SK-N-SH treated with all-trans-retinoic acid at 6 μM for 48 hours (cell line): ENCODE measurements at regions not wholly inside any gene's neighbourhood (a gene's known extent, or its start where the extent isn't known, plus 50 kb on each side); places are given as distances from the start of the nearest gene placed in this dataset.

ENCODE experiments used
- ATAC-seq: fragments of 200-7000 bp; cut with Tn5 transposase; 3 replicates; pipeline ENCODE4 v1.9.1; 2020; ENCODE audit warnings: mild to moderate bottlenecking, moderate library complexity
- ARNTL ChIP-seq: fragments of 450-650 bp; formaldehyde crosslinking; IDR thresholded peaks from 2 replicates; pipeline ENCODE4 v1.5.0; 2020; ENCODE audit warnings: low read depth, mild to moderate bottlenecking, moderate library complexity, borderline replicate concordance
- BACH2 ChIP-seq: fragments of 250-450 bp; sonication (Bioruptor Pico); IDR thresholded peaks from 2 replicates; pipeline ENCODE4 v1.9.0; 2021; ENCODE audit warnings: mild to moderate bottlenecking, borderline replicate concordance
- CSDC2 ChIP-seq: fragments of 250-450 bp; sonication (Bioruptor Pico); IDR thresholded peaks from 2 replicates; pipeline ENCODE4 v1.5.0; 2020; ENCODE audit warnings: mild to moderate bottlenecking, moderate library complexity
- CSRNP3 ChIP-seq: fragments of 250-450 bp; sonication (Bioruptor Pico); IDR thresholded peaks from 2 replicates; pipeline ENCODE4 v1.5.1; 2021; ENCODE audit warnings: mild to moderate bottlenecking, moderate library complexity
- ESRRG ChIP-seq: fragments of 250-450 bp; sonication (Bioruptor Pico); IDR thresholded peaks from 2 replicates; pipeline ENCODE4 v1.6.1; 2021; ENCODE audit warnings: mild to moderate bottlenecking
- GLIS3 ChIP-seq: fragments of 250-450 bp; sonication (Bioruptor Pico); IDR thresholded peaks from 2 replicates; pipeline ENCODE4 v1.5.0; 2020; ENCODE audit warnings: mild to moderate bottlenecking, moderate library complexity
- ISL1 ChIP-seq: fragments of 250-450 bp; sonication (Bioruptor Pico); IDR thresholded peaks from 2 replicates; pipeline ENCODE4 v2.1.2; 2022; ENCODE audit warnings: mild to moderate bottlenecking, moderate library complexity
- OSR1 ChIP-seq: fragments of 250-450 bp; sonication (Bioruptor Pico); IDR thresholded peaks from 2 replicates; pipeline ENCODE4 v1.8.0; 2022; ENCODE audit warnings: moderate library complexity, mild to moderate bottlenecking, inconsistent platforms
- POU6F1 ChIP-seq: fragments of 250-450 bp; sonication (Bioruptor Pico); IDR thresholded peaks from 2 replicates; pipeline ENCODE4 v1.8.0; 2021; ENCODE audit warnings: low read depth, mild to moderate bottlenecking, moderate library complexity, borderline replicate concordance
- RARB ChIP-seq: fragments of 250-450 bp; sonication (Bioruptor Pico); IDR thresholded peaks from 2 replicates; pipeline ENCODE4 v1.8.0; 2021; ENCODE audit warnings: mild to moderate bottlenecking, moderate library complexity
- SNAI2 ChIP-seq: fragments of 250-450 bp; sonication (Bioruptor Pico); IDR thresholded peaks from 2 replicates; pipeline ENCODE4 v1.5.0; 2020; ENCODE audit warnings: mild to moderate bottlenecking, moderate library complexity
- TCF4 ChIP-seq: fragments of 250-450 bp; sonication (Bioruptor Pico); IDR thresholded peaks from 2 replicates; pipeline ENCODE4 v1.8.0; 2021; ENCODE audit warnings: mild to moderate bottlenecking, moderate library complexity, borderline replicate concordance
- TOX ChIP-seq: fragments of 250-450 bp; sonication (Bioruptor Pico); IDR thresholded peaks from 2 replicates; pipeline ENCODE4 v1.8.0; 2021; ENCODE audit warnings: mild to moderate bottlenecking, moderate library complexity, borderline replicate concordance
- TSHZ2 ChIP-seq: fragments of 250-450 bp; sonication (Bioruptor Pico); IDR thresholded peaks from 2 replicates; pipeline ENCODE4 v1.5.0; 2020; ENCODE audit warnings: mild to moderate bottlenecking, moderate library complexity
- ZC3H10 ChIP-seq: fragments of 250-450 bp; sonication (Bioruptor Pico); IDR thresholded peaks from 2 replicates; pipeline ENCODE4 v1.5.1; 2021; ENCODE audit warnings: mild to moderate bottlenecking, moderate library complexity
- ZFP3 ChIP-seq: fragments of 250-450 bp; sonication (Bioruptor Pico); IDR thresholded peaks from 2 replicates; pipeline ENCODE4 v1.5.0; 2020; ENCODE audit warnings: mild to moderate bottlenecking, moderate library complexity
- ZFP30 ChIP-seq: fragments of 450-650 bp; formaldehyde crosslinking; IDR thresholded peaks from 2 replicates; pipeline ENCODE4 v1.5.0; 2022; ENCODE audit warnings: mild to moderate bottlenecking, moderate library complexity
- ZNF70 ChIP-seq: fragments of 450-650 bp; formaldehyde crosslinking; IDR thresholded peaks from 2 replicates; pipeline ENCODE4 v1.5.0; 2020; ENCODE audit warnings: mild to moderate bottlenecking, moderate library complexity
- ZNF8 ChIP-seq: fragments of 450-650 bp; formaldehyde crosslinking; IDR thresholded peaks from 2 replicates; pipeline ENCODE4 v1.5.0; 2020; ENCODE audit warnings: mild to moderate bottlenecking, moderate library complexity
- TF ChIP-seq, protein P1 (sequence below): fragments of 250-450 bp; sonication (Bioruptor Pico); IDR thresholded peaks from 2 replicates; pipeline ENCODE4 v1.5.1; 2020; ENCODE audit warnings: low read depth, mild to moderate bottlenecking, moderate library complexity
- TF ChIP-seq, protein P2 (sequence below): fragments of 250-450 bp; sonication (Bioruptor Pico); IDR thresholded peaks from 2 replicates; pipeline ENCODE4 v1.8.0; 2020; ENCODE audit warnings: mild to moderate bottlenecking, moderate library complexity, borderline replicate concordance

- no peak for ATAC-seq
- TF ChIP-seq OSR1 (CRISPR knock-in tag) (no peak), ZNF70 (CRISPR knock-in tag) (no peak), ARNTL (CRISPR knock-in tag) (no peak)
Observed at GRCh38 chr12:93116632-93117031, 187.5 kb upstream of the EEA1 start.

- peak; percentile 49; the same call in 2 of the 3 replicates for ATAC-seq
- TF ChIP-seq CSDC2, result no peak
- TF ChIP-seq, protein P1, sequence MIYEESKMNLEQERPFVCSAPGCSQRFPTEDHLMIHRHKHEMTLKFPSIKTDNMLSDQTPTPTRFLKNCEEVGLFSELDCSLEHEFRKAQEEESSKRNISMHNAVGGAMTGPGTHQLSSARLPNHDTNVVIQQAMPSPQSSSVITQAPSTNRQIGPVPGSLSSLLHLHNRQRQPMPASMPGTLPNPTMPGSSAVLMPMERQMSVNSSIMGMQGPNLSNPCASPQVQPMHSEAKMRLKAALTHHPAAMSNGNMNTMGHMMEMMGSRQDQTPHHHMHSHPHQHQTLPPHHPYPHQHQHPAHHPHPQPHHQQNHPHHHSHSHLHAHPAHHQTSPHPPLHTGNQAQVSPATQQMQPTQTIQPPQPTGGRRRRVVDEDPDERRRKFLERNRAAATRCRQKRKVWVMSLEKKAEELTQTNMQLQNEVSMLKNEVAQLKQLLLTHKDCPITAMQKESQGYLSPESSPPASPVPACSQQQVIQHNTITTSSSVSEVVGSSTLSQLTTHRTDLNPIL (CRISPR knock-in tag), result no peak
- TF ChIP-seq OSR1 (CRISPR knock-in tag), result no peak
- TF ChIP-seq POU6F1 (CRISPR knock-in tag), result no peak
- no peak for TF ChIP-seq ESRRG
- no peak for TF ChIP-seq ZC3H10
- no peak for TF ChIP-seq GLIS3 (CRISPR knock-in tag)
- TF ChIP-seq TOX (CRISPR knock-in tag), result no peak
- no peak for TF ChIP-seq ARNTL (CRISPR knock-in tag)
- no peak for TF ChIP-seq SNAI2 (CRISPR knock-in tag)
- TF ChIP-seq ZNF8 (CRISPR knock-in tag), result no peak
- no peak for TF ChIP-seq TSHZ2 (CRISPR knock-in tag)
- TF ChIP-seq TCF4 (CRISPR knock-in tag), result no peak
- TF ChIP-seq RARB, result no peak
- TF ChIP-seq ZNF70 (CRISPR knock-in tag), result no peak
- no peak for TF ChIP-seq CSRNP3 (CRISPR knock-in tag)
- no peak for TF ChIP-seq BACH2 (CRISPR knock-in tag)
- no peak for TF ChIP-seq ZFP30 (CRISPR knock-in tag)
- no peak for TF ChIP-seq ZFP3 (CRISPR knock-in tag)
- TF ChIP-seq ISL1 (CRISPR knock-in tag), result no peak
Observed at GRCh38 chr12:93121729-93122488, 192.8 kb upstream of the EEA1 start.

DNA sequence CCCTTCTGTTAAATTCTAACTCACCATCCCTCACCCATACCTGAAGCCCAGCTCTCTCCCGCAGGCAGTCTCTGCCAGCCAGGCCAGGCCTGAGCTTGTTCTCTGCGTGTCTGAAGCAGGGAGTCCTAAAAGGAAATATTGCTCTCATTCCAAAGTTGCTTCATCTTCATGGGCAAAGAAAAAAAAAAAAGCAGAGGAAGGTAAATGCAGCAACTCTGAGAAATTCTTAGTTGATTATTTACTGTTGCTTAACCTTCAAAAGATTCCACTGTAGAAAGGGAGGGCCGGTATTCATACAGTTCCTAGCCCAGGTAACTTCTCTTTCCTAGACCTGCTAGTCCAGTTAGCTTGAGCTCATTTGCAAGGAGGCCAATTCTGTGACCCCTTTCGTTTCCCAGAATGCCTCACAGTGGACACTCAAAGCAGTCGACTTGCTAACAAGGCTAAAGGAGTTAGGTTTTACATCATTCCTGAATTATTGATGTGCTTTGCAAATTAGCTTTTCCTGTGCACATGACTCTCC is 193.5 kb upstream of the EEA1 start:
- TF ChIP-seq, protein P2, sequence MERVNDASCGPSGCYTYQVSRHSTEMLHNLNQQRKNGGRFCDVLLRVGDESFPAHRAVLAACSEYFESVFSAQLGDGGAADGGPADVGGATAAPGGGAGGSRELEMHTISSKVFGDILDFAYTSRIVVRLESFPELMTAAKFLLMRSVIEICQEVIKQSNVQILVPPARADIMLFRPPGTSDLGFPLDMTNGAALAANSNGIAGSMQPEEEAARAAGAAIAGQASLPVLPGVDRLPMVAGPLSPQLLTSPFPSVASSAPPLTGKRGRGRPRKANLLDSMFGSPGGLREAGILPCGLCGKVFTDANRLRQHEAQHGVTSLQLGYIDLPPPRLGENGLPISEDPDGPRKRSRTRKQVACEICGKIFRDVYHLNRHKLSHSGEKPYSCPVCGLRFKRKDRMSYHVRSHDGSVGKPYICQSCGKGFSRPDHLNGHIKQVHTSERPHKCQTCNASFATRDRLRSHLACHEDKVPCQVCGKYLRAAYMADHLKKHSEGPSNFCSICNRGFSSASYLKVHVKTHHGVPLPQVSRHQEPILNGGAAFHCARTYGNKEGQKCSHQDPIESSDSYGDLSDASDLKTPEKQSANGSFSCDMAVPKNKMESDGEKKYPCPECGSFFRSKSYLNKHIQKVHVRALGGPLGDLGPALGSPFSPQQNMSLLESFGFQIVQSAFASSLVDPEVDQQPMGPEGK (CRISPR knock-in tag), result no peak
- TF ChIP-seq OSR1 (CRISPR knock-in tag) (no peak), ZNF8 (CRISPR knock-in tag) (no peak), TOX (CRISPR knock-in tag) (no peak), ZNF70 (CRISPR knock-in tag) (no peak), ESRRG (no peak), ISL1 (CRISPR knock-in tag) (no peak), GLIS3 (CRISPR knock-in tag) (no peak)
- TF ChIP-seq, protein P1 (CRISPR knock-in tag), result no peak
- no peak for ATAC-seq
